SK-N-SH (cell line): ENCODE measurements at regions not wholly inside any gene's neighbourhood (a gene's known extent, or its start where the extent isn't known, plus 50 kb on each side); places are given as distances from the start of the nearest gene placed in this dataset.

Experiments
- CTCF ChIA-PET: fragments of 300-600, 350-600 bp; formaldehyde crosslinking; extraction: SDS; loops from one replicate; lab custom pipeline; 2021; lab: Yijun Ruan, JAX
- POLR2A ChIA-PET: fragments of 350-600 bp; sonication (Branson Sonifier 250); formaldehyde crosslinking; extraction: SDS; loops from one replicate; lab custom pipeline; 2020; ENCODE audit warnings: antibody characterized with exemption, inconsistent platforms; lab: Yijun Ruan, JAX
- DNase-seq: peaks from one replicate; pipeline ENCODE4 v3.0.0; 2012
- H2AFZ ChIP-seq: fragments of 200-600 bp; sonication (generic); 2 replicates; pipeline ENCODE4 v1.8.1; 2016; ENCODE audit warnings: antibody characterized with exemption, mild to moderate bottlenecking, low read depth
- H3F3A ChIP-seq: fragments of 200-600 bp; sonication (generic); replicated peaks from 2 replicates; pipeline ENCODE3; 2016; ENCODE audit warnings: antibody characterized with exemption, mild to moderate bottlenecking; ENCODE audit not compliant: insufficient read depth
- H3K27ac ChIP-seq, 2 experiments: fragments of 200-500 bp in 1 of 2; fragments of 200-600 bp in 1 of 2; sonication (Bioruptor generic) in 1 of 2; sonication (generic), shearing (Covaris generic) in 1 of 2; 2 replicates each; pipeline versions ENCODE4 v1.5.1 to v1.6.1; 2014 to 2016; ENCODE audit warnings: low read depth in 2 of 2, inconsistent platforms in 1 of 2, low read length in 1 of 2, mild to moderate bottlenecking in 1 of 2, mixed read lengths in 1 of 2
- H3K27me3 ChIP-seq: fragments of 200-600 bp; sonication (generic), shearing (Covaris generic); 2 replicates; pipeline ENCODE4 v1.6.1; 2016; ENCODE audit warnings: mixed run types; ENCODE audit not compliant: insufficient read depth
- H3K36me3 ChIP-seq, 2 experiments: fragments of 200-500 bp in 1 of 2; fragments of 200-600 bp in 1 of 2; sonication (Bioruptor generic) in 1 of 2; sonication (generic) in 1 of 2; replicated peaks in 1 of 2; 2 replicates each; pipeline versions ENCODE3 to v1.5.1; 2014 to 2016; ENCODE audit warnings: low read length in 1 of 2, mild to moderate bottlenecking in 1 of 2; ENCODE audit not compliant: insufficient read depth in 2 of 2, control insufficient read depth in 1 of 2
- H3K4me1 ChIP-seq, 2 experiments: fragments of 200-500 bp in 1 of 2; fragments of 200-600 bp in 1 of 2; sonication (Bioruptor generic) in 1 of 2; sonication (generic), shearing (Covaris generic) in 1 of 2; 2 replicates each; pipeline versions ENCODE4 v1.5.1 to v1.6.1; 2014 to 2016; ENCODE audit warnings: low read depth in 1 of 2, low read length in 1 of 2, mixed run types in 1 of 2; ENCODE audit not compliant: insufficient read depth in 2 of 2, control insufficient read depth in 1 of 2
- H3K4me2 ChIP-seq: fragments of 200-600 bp; sonication (generic), shearing (Covaris generic); 2 replicates; pipeline ENCODE4 v1.6.1; 2017; ENCODE audit warnings: mixed run types
- H3K4me3 ChIP-seq, 2 experiments: fragments of 200-500 bp in 1 of 2; fragments of 200-600 bp in 1 of 2; sonication (Bioruptor generic) in 1 of 2; sonication (generic), shearing (Covaris generic) in 1 of 2; 2 replicates each; pipeline versions ENCODE4 v1.5.1 to v1.8.1; 2014 to 2016; ENCODE audit warnings: low read depth in 2 of 2, inconsistent platforms in 1 of 2, low read length in 1 of 2, mild to moderate bottlenecking in 1 of 2, mixed read lengths in 1 of 2, moderate library complexity in 1 of 2
- H3K79me2 ChIP-seq: fragments of 200-600 bp; sonication (generic); 2 replicates; pipeline ENCODE4 v1.8.1; 2017; ENCODE audit warnings: mild to moderate bottlenecking; ENCODE audit not compliant: insufficient read depth
- H3K9ac ChIP-seq: fragments of 200-600 bp; sonication (generic); 2 replicates; pipeline ENCODE4 v1.6.1; 2017; ENCODE audit warnings: mixed run types
- H3K9me2 ChIP-seq: fragments of 200-600 bp; sonication (generic); 2 replicates; pipeline ENCODE4 v1.6.1; 2017; ENCODE audit warnings: mixed run types
- H3K9me3 ChIP-seq: fragments of 200-600 bp; sonication (generic); 2 replicates; pipeline ENCODE4 v1.6.1; 2017; ENCODE audit warnings: mixed run types, mild to moderate bottlenecking, moderate library complexity
- H4K20me1 ChIP-seq: fragments of 200-600 bp; sonication (generic); 2 replicates; pipeline ENCODE4 v1.6.1; 2017; ENCODE audit warnings: mild to moderate bottlenecking, mixed run types; ENCODE audit not compliant: insufficient read depth
- CHD2 ChIP-seq: fragments of 150-350 bp; IDR thresholded peaks from 2 replicates; pipeline ENCODE4 v1.6.1; 2018; ENCODE audit warnings: low read length; ENCODE audit not compliant: partially characterized antibody
- ELF1 ChIP-seq: IDR thresholded peaks from 2 replicates; pipeline ENCODE4 v1.4.0; 2012
- EP300 ChIP-seq, 2 experiments: IDR thresholded peaks; 2 replicates each; pipeline versions ENCODE4 v1.4.0 to v1.6.1; 2012; ENCODE audit warnings: borderline replicate concordance in 1 of 2, low read depth in 1 of 2, low read length in 1 of 2
- EZH2phosphoT487 ChIP-seq: fragments of 200-600 bp; sonication (generic); IDR thresholded peaks from 2 replicates; pipeline ENCODE4 v1.6.1; 2017; ENCODE audit warnings: low read depth, mixed run types, mild to moderate bottlenecking, antibody characterized with exemption, moderate library complexity, borderline replicate concordance
- FOXJ3 ChIP-seq: sonication (generic); formaldehyde crosslinking; IDR thresholded peaks from 2 replicates; pipeline ENCODE4 v1.5.1; 2020; ENCODE audit warnings: mild to moderate bottlenecking, missing genetic modification reagents
- FOXM1 ChIP-seq: IDR thresholded peaks from 2 replicates; pipeline ENCODE4 v1.4.0; 2012; ENCODE audit warnings: low read depth, mild to moderate bottlenecking
- GATA2 ChIP-seq: sonication (generic); formaldehyde crosslinking; IDR thresholded peaks from 2 replicates; pipeline ENCODE4 v1.5.0; 2020; ENCODE audit warnings: mild to moderate bottlenecking, missing genetic modification reagents
- POLR2AphosphoS5 ChIP-seq: IDR thresholded peaks from 2 replicates; pipeline ENCODE4 v1.6.1; 2012; ENCODE audit warnings: low read depth, low read length
- RCOR1 ChIP-seq: fragments of 150-350 bp; IDR thresholded peaks from 2 replicates; pipeline ENCODE4 v1.6.1; 2017; ENCODE audit warnings: antibody characterized with exemption, low read length
- RFX5 ChIP-seq: IDR thresholded peaks from 2 replicates; pipeline ENCODE4 v1.6.1; 2012; ENCODE audit warnings: mild to moderate bottlenecking, improper control_type of control experiment, low read length
- RXRA ChIP-seq: IDR thresholded peaks from 2 replicates; pipeline ENCODE4 v1.4.0; 2012; ENCODE audit warnings: low read depth, mild to moderate bottlenecking, borderline replicate concordance
- SMC3 ChIP-seq: IDR thresholded peaks from 2 replicates; pipeline ENCODE4 v1.6.1; 2012; ENCODE audit warnings: low read depth, low read length, improper control_type of control experiment
- TAF1 ChIP-seq: IDR thresholded peaks from 2 replicates; pipeline ENCODE4 v1.6.1; 2012; ENCODE audit warnings: low read depth, mild to moderate bottlenecking, low read length, moderate library complexity, borderline replicate concordance
- TCF12 ChIP-seq: IDR thresholded peaks from 2 replicates; pipeline ENCODE4 v1.4.0; 2012
- TEAD4 ChIP-seq: IDR thresholded peaks from 2 replicates; pipeline ENCODE4 v1.4.0; 2012; ENCODE audit warnings: mild to moderate bottlenecking, borderline replicate concordance; ENCODE audit not compliant: insufficient read depth
- USF2 ChIP-seq: fragments of 150-350 bp; IDR thresholded peaks from 2 replicates; pipeline ENCODE4 v1.6.1; 2017; ENCODE audit warnings: antibody characterized with exemption, low read length, low read depth, borderline replicate concordance
- YY1 ChIP-seq: IDR thresholded peaks from 2 replicates; pipeline ENCODE4 v1.4.0; 2012; ENCODE audit warnings: low read depth, mild to moderate bottlenecking
- WGBS: methylation state at CpG from one replicate; pipeline ENCODE4 v1.1.6; 2017; ENCODE audit warnings: low lambda C conversion rate; 5-methylcytosine and 5-hydroxymethylcytosine counted together
- TF ChIP-seq, protein P1 (sequence below): fragments of 150-350 bp; IDR thresholded peaks from 2 replicates; pipeline ENCODE4 v1.6.1; 2016; ENCODE audit warnings: mild to moderate bottlenecking, low read depth, low read length
- TF ChIP-seq, protein P2 (sequence below): IDR thresholded peaks from 2 replicates; pipeline ENCODE4 v1.4.0; 2012; ENCODE audit warnings: low read depth, borderline replicate concordance

GRCh38 chr5:109275919-109276318 is 133.9 kb downstream of the PJA2 start:
- CTCF ChIA-PET, result no interaction called here
- H3K4me2 ChIP-seq, result no peak overlapping the region
- POLR2A ChIA-PET, result no interaction called here
- 0 out of 2 replicates have a peak, but pooled peaks cover under 1% of the 10 kb centered on the region for H3K9me2 ChIP-seq
- H3F3A ChIP-seq, result no peaks in the 10 kb centered on the region
- H3K4me1 ChIP-seq, result no peaks in the 10 kb centered on the region
- no peaks in the 10 kb centered on the region for H3K27me3 ChIP-seq
- H3K27ac ChIP-seq, result no peak overlapping the region
- H3K9me3 ChIP-seq, result no peaks in the 10 kb centered on the region
- H3K9ac ChIP-seq, result no peak overlapping the region
- no peaks in the 10 kb centered on the region for H3K79me2 ChIP-seq
- no peaks in the 10 kb centered on the region for H3K36me3 ChIP-seq
- no peak overlapping the region for H3K4me3 ChIP-seq
- no peak for DNase-seq
- H2AFZ ChIP-seq, result no peak overlapping the region
- 53% methylated on average over 2 of the region's 2 CpGs for whole genome bisulfite sequencing
- TF ChIP-seq CHD2, result no peak
- TF ChIP-seq ELF1, result no peak
- no peak for TF ChIP-seq TEAD4
- TF ChIP-seq SMC3, result no peak
- no peak for TF ChIP-seq TAF1
- TF ChIP-seq RCOR1, result no peak
- no peak for TF ChIP-seq EP300 (IDR thresholded peaks at IDR 0.05; ENCODE audit: borderline replicate concordance in 1 of 2, low read depth in 1 of 2, low read length in 1 of 2)
- H4K20me1 ChIP-seq, result no peaks in the 10 kb centered on the region

- ChIA-PET CTCF (no interaction called here), POLR2A (no interaction called here)
- Histone ChIP-seq H3K9me3 (no peaks in the 10 kb centered on the region), H3K4me1 (no peaks in the 10 kb centered on the region), H3K27ac (no peak overlapping the region), H3F3A (no peaks in the 10 kb centered on the region), H3K79me2 (no peaks in the 10 kb centered on the region), H2AFZ (no peak overlapping the region), H3K9me2 (0 out of 2 replicates have a peak, but pooled peaks cover 4% of the 10 kb centered on the region), H3K27me3 (no peaks in the 10 kb centered on the region), H3K36me3 (no peaks in the 10 kb centered on the region), H4K20me1 (no peaks in the 10 kb centered on the region), H3K4me2 (no peak overlapping the region), H3K9ac (no peak overlapping the region), H3K4me3 (no peak overlapping the region)
- TF ChIP-seq POLR2AphosphoS5, result no peak
- no peak for TF ChIP-seq RXRA
- no peak for TF ChIP-seq YY1
- no peak for TF ChIP-seq CHD2
- no peak for TF ChIP-seq RFX5
- TF ChIP-seq, protein P1, sequence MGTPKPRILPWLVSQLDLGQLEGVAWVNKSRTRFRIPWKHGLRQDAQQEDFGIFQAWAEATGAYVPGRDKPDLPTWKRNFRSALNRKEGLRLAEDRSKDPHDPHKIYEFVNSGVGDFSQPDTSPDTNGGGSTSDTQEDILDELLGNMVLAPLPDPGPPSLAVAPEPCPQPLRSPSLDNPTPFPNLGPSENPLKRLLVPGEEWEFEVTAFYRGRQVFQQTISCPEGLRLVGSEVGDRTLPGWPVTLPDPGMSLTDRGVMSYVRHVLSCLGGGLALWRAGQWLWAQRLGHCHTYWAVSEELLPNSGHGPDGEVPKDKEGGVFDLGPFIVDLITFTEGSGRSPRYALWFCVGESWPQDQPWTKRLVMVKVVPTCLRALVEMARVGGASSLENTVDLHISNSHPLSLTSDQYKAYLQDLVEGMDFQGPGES, result no peak
- TF ChIP-seq FOXJ3 (CRISPR knock-in tag), result no peak
- no peak for TF ChIP-seq USF2
- TF ChIP-seq GATA2 (CRISPR knock-in tag), result no peak
- TF ChIP-seq TCF12, result no peak
- TF ChIP-seq, protein P2, sequence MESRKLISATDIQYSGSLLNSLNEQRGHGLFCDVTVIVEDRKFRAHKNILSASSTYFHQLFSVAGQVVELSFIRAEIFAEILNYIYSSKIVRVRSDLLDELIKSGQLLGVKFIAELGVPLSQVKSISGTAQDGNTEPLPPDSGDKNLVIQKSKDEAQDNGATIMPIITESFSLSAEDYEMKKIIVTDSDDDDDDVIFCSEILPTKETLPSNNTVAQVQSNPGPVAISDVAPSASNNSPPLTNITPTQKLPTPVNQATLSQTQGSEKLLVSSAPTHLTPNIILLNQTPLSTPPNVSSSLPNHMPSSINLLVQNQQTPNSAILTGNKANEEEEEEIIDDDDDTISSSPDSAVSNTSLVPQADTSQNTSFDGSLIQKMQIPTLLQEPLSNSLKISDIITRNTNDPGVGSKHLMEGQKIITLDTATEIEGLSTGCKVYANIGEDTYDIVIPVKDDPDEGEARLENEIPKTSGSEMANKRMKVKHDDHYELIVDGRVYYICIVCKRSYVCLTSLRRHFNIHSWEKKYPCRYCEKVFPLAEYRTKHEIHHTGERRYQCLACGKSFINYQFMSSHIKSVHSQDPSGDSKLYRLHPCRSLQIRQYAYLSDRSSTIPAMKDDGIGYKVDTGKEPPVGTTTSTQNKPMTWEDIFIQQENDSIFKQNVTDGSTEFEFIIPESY, result no peak
- TF ChIP-seq FOXM1, result no peak
- no peak for TF ChIP-seq EZH2phosphoT487
- no peak for DNase-seq
Observed at GRCh38 chr5:109273594-109273993, 136.2 kb downstream of the PJA2 start.
